K562 (cell line): ENCODE measurements at regions not wholly inside any gene's neighbourhood (a gene's known extent, or its start where the extent isn't known, plus 50 kb on each side); places are given as distances from the start of the nearest gene placed in this dataset.
A peak's percentile ranks its signal among the peaks of the same experiment; 100 is the strongest.

Experiments used
- ATF3 ChIP-seq, 2 experiments: fragments of 450-650 bp in 1 of 2; sonication (generic) in 1 of 2; formaldehyde crosslinking in 1 of 2; IDR thresholded peaks in 1 of 2; conservative IDR thresholded peaks in 1 of 2; 2 replicates each; pipeline versions ENCODE4 v1.6.1 to v1.8.1; 2016 to 2023; ENCODE audit warnings: mild to moderate bottlenecking in 2 of 2, moderate library complexity in 2 of 2, inconsistent platforms in 1 of 2, missing genetic modification reagents in 1 of 2
- ATF4 ChIP-seq: fragments of 450-650 bp; formaldehyde crosslinking; IDR thresholded peaks from 2 replicates; pipeline ENCODE4 v1.4.0; 2022; ENCODE audit warnings: mild to moderate bottlenecking, moderate library complexity
- CC2D1A ChIP-seq: fragments of 450-650 bp; IDR thresholded peaks from 2 replicates; pipeline ENCODE4 v1.6.1; 2017; ENCODE audit warnings: mild to moderate bottlenecking
- CHD7 ChIP-seq: fragments of 200-600 bp; sonication (generic); IDR thresholded peaks from one replicate; pipeline ENCODE4 v1.6.1; 2012; ENCODE audit warnings: mild to moderate bottlenecking, low read depth, low read length, inconsistent platforms
- E2F1 ChIP-seq: sonication (generic); formaldehyde crosslinking; IDR thresholded peaks from 2 replicates; pipeline ENCODE4 v1.8.1; 2023; ENCODE audit warnings: mild to moderate bottlenecking, missing genetic modification reagents, moderate library complexity
- EWSR1 ChIP-seq: fragments of 450-650 bp; IDR thresholded peaks from 2 replicates; pipeline ENCODE4 v1.6.1; 2018; ENCODE audit warnings: borderline replicate concordance, mild to moderate bottlenecking, low read depth, moderate library complexity; ENCODE audit not compliant: partially characterized antibody
- HCFC1 ChIP-seq: IDR thresholded peaks from 2 replicates; pipeline ENCODE4 v1.6.1; 2012; ENCODE audit warnings: low read depth, low read length, improper control_type of control experiment
- MED1 ChIP-seq: sonication (generic); formaldehyde crosslinking; IDR thresholded peaks from 2 replicates; pipeline ENCODE4 v1.8.1; 2023; ENCODE audit warnings: missing genetic modification reagents, borderline replicate concordance
- NR4A1 ChIP-seq, 2 experiments: fragments of 250-450 bp in 1 of 2; fragments of 450-650 bp in 1 of 2; sonication (Bioruptor Pico) in 1 of 2; IDR thresholded peaks; 2 replicates each; pipeline versions ENCODE4 v1.4.0 to v1.6.1; 2016 to 2020; ENCODE audit warnings: mild to moderate bottlenecking in 2 of 2, missing compliant biosample characterization in 1 of 2, missing genetic modification characterization in 1 of 2, moderate library complexity in 1 of 2
- ZNF436 ChIP-seq: fragments of 250-450, 450-650 bp; sonication (Bioruptor Pico); formaldehyde crosslinking; IDR thresholded peaks from 2 replicates; pipeline ENCODE4 v1.7.0; 2020; ENCODE audit warnings: mild to moderate bottlenecking
- ZNF644 ChIP-seq: fragments of 200-800 bp; sonication (Bioruptor generic); IDR thresholded peaks from 2 replicates; pipeline ENCODE4 v1.6.1; 2016; ENCODE audit warnings: low read depth, missing genetic modification characterization, missing compliant biosample characterization

- TF ChIP-seq EWSR1 (no peak), CC2D1A (peak; percentile 50; the same call in 1 of the 2 replicates), MED1 (CRISPR knock-in tag) (no peak), ATF3 (IDR thresholded peaks at IDR 0.05) (peak; percentile 54; the same call in 1 of the 2 replicates), ATF3 (CRISPR knock-in tag; conservative IDR thresholded peaks at IDR 0.05) (no peak), ZNF436 (CRISPR knock-in tag) (no peak), CHD7 (no peak), HCFC1 (no peak), NR4A1 (CRISPR knock-in tag; IDR thresholded peaks at IDR 0.05) (no peak), NR4A1 (tag; IDR thresholded peaks at IDR 0.05) (no peak), E2F1 (CRISPR knock-in tag) (no peak), ATF4 (no peak), ZNF644 (tag) (no peak)
These were observed 1200.2 kb upstream of the CDH6 start (continued) for GRCh38 chr5:29993286-29993685.
